ENCODE measurements at regions not wholly inside any gene's neighbourhood (a gene's known extent, or its start where the extent isn't known, plus 50 kb on each side); places are given as distances from the start of the nearest gene placed in this dataset.

GRCh38 chr14:55781046-55781445 lies 201.0 kb downstream of the KTN1 start:
- TF ChIP-seq CTCF (IDR thresholded peaks at IDR 0.05) (no peak), POLR2AphosphoS5 (IDR thresholded peaks at IDR 0.05) (no peak), POLR2A (IDR thresholded peaks at IDR 0.05; ENCODE audit: low read depth) (no peak), EP300 (IDR thresholded peaks at IDR 0.05) (no peak)
